ENCODE measurements at regions not wholly inside any gene's neighbourhood (a gene's known extent, or its start where the extent isn't known, plus 50 kb on each side); places are given as distances from the start of the nearest gene placed in this dataset.
"Not testable (repeated sequence)": the region's sequence is repeated elsewhere in the genome, so short reads cannot be mapped to it uniquely, and the experiment has no call there.

DNA sequence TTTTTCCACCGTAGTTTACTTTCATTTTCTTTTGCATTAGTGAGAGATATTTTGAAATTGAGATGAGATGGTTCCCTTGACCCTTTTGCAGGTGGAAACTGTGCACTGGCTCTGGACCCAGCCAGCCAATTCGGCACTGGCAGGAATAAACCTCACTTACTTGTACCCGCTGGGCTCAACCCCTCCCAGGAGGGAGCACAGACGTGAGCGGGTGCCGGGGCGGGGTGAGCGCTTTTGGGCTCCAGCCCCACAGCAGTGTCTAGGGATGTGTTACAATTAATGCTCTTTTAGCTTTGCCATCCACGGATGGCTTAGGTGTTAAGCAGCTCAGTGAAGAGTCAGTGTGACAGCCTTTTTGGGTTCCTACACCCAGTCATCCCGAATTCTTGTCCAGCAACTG lies 766.1 kb upstream of the CHD1 start:
- no peak for DNase-seq

DNA sequence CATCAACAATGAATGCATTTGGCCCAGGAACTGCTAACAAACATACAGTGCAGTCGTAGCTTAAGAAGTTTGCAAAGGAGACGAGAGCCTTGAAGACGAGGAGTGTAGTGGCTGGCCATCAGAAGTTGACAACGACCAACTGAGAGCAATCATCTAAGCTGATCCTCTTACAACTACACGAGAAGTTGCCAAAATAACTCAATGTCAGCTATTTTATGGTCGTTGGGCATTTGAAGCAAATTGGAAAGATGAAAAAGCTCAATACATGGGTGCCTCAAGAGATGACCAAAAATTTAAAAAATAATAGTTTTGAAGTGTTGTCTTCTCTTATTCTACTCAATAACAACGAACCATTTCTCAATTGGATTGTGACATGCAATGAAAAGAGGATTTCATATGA lies 757.7 kb upstream of the CHD1 start:
- DNase-seq: no peak

DNA sequence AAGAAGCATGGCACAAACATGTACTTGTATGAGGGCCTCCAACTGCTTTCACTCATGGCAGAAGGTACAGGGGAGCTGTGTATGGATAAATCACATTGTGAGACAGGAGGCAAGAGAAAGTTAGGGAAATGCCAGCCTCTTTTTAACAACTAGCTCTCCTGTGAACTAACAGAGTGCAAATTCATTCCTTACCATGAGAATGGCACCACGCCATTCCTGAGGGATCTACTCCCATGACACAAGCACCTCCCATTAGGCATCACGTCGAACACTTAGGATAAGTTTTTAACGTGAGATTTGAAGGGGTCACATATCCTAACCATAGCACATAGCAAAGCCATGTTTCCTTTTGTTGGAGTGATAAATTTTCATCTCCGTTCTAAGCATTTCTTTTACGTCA lies 747.2 kb upstream of the CHD1 start:
- DNase-seq: no peak

DNA sequence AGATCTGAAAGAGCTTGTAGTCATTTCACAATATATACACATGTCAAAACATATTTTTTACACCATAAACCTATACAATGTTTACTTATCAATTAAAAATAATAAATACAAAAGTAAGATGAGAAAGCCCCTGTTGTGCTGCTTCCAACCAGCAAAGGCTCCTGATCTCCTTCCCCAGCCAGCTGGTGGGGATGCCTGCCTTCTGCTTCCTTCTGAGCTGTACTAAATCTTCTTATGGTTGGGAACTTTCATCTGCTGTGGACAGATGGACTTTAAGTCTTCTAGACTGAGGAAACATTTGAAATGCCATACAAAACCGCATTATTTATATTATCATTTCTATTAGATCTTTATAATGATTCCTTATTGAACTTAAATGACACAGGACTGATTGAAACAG lies 745.3 kb upstream of the CHD1 start:
- DNase-seq: no peak

DNA sequence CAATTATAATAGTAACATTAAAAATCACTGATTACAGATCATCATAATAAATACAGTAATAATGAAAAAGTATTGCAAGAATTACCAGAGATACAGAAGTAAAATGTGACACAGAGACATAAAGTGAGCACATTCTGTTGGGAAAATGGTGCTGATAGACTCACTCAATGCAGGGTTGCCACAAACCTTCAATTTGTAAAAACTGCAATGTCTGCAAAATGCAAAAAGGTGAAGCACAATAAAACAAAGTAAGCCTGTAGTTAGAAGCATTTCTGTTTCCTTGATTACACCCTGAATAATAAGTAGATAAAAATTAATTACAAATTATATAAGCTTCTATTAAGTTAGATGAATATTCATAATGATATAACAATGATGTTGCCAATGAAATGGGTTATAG lies 736.2 kb upstream of the CHD1 start:
- no peak for DNase-seq

DNA sequence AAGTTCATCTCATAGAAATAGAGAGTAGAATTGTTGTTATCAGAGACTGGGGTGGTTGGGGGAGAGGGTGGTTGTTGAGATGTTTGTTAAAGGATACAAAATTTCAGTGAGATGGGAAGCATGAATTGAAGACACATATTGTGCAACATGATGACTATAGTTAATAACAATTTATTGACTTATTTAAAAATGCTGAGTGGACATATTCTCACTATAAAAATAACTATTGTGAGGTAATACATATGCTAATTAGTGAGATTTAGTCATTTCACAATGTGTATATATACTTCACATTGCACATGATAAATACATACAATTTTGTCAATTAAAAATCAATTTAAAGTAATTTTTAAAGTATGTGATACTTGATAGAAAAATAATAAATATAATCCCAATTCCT lies 722.5 kb upstream of the CHD1 start:
- DNase-seq: no peak

DNA sequence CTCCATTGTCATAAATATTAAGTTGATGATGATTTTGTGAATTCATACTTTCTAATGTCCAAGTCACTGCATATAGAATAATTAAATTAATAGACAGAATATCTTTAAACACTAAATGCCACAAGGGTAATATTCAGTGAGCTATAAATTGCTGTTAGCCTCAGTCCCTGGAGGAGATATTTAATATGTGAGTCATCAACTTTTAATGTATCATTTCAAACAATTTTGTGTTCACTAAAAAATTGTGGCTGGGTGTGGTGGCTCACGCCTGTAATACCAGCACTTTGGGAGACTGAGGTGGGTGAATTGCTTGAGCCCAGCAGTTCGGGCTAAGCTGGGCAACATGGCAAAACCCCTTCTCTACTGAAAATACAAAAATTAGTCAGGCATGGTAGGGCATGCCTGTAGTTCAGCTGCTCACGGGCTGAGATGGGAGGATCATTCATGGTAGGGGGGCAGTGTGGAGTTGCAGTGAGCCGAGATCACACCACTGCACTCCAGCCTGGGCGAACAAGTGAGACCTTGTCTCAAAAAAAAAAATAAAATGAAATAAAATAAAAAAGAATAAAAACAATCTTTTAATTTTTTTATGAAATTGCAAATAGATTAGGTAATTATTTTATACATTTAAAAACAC lies 717.3 kb upstream of the CHD1 start:
- no peak for DNase-seq

DNA sequence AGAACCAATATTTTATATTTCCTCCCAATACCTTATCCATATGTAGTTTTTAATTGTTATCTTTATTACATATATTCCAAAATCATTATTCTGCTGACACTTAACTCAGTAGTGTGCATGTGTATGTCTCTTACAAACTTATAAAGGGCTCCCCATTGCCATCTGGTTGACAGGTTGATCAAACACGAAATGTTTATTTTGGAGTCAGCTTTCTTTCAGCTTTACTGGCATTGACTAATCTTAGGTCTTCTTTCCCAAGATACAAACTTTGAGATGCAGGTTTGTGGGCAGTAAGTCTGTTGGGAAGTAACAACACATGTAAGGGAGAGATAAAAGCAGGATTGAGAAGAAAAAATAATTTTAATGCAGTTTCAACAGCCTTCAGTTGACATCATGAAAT lies 716.0 kb upstream of the CHD1 start:
- no peak for DNase-seq

DNA sequence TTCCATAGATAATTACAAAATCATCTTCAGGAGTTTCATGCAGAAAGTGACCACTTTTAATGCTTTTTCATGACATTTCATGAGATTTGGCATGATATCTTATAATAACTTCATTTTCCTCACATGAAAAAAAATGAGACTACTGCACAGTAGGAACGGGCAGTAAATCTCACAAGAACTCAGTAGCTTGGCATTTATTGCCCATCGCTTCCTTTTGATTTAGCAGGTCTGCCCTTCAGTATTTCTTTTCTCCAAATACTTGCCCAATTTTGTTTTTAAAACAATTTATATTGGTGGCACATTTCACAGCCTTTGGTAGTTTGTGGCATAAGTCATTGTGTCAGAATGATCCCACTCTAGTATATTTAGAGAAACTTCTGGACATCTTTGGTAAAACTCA lies 711.8 kb upstream of the CHD1 start:
- no peak for DNase-seq

DNA sequence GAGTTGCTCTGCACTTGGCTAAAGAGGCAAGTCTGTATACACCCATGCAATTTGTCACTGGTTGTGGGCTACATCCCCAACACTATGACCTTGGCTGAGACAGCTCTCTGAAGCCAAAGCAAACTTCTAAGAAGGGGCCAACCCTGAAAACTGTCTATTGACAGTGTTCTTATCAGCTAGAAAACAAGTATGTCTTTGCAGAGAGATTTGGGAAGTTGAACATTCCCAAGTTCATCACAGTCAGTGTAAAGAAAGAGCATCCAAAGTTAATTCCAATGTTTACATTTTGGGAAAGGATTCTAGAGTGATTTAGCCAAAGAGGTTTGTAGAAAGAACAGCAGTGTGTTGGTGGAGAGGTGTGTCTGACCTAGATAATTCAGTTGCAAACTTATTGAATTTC lies 711.1 kb upstream of the CHD1 start:
- DNase-seq: no peak

DNA sequence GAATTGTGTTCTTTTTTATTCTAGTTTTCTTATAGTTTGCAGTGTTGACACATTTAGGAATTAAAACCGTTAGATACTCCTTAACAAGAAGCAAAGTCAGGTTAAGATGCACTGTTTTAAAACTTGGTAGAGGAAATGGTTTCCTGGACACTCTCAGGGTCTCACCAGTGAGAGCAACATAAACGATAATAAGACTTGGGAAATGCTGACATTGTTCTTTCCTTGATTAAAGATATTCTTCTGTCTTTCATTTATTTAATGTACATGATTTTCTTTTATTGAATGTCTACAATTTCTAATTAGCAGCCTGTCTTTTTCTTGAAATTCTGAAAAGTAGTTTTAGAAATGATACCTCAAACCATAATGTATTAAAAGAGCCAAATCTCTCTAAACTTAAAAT lies 707.9 kb upstream of the CHD1 start:
- DNase-seq: no peak

DNA sequence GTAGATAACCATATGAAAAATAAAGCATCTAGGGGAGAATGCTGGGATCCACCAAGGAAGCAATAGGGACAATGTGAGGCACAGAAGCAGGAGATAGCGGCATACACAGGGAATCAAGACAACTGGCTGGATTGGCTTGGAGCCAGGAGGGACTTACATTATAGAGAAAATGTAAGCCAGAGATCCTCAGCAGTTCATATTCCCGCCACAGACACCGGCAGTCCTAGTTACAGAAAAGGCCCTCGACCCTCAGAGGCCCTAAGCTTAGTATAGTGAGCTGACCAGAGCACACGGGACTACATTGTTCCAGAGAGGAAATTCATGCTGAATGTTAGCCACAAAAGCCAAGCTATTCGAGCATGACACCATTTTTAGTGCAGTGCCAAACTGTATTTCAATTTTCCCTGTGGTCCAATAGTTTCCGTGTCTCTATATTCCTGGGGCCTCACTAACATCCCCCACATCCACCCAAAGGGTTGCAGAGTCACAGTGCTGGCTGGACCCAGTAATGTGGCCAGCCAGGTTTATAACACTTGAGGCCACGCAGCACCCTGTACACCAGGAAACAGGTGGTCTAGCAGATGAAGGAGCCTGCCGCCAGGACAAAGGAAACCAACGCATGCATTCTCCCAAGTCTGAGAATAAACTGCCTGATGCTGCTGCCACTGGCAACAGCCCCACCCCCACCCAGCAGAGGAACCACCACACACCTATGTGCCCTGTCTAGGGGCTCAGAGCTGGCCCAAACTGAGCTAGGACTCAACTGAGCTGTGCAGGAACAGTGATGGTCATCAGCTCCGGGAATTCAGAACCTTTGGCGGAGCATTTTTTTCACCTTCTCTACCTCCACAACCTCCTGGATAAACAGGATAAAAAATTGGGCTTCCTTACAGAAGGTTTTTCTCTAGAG lies 693.2 kb upstream of the CHD1 start:
- no peak for DNase-seq

DNA sequence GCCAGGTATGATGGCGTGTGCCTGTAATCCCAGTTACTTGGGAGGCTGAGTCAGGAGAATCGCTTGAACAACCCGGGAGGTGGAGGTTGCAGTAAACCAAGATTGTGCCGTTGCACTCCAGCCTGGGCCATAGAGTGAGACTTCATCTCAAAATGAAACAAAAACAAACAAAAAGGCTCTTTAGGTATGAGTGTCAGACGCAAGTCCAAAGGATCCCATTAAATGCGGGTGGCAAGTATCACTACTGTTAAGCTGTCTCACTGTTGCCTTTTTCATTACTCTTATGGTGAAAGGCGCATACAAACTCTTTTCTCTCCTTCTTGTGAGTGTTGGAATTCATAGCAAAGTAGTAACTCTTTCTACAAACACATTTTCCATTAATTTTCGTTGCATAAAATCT lies 688.5 kb upstream of the CHD1 start:
- DNase-seq: no peak

DNA sequence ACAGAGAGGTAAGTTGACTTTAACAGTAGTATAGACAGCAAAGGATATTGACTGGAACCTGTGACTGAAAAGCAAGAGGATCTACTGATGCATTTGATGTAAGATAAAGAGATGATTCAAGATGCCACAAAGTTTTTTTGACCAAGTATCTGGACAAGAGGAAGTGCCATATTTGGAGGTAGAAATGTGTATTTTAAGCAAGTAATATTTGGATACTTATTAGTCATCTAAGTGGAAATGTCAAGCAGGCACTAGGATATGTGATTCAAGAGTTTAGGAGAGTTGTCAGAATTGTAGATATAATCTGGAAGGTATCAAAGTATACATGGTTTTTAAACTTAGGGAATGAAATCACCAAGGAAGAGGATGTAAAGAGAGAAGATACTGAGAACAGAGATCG lies 686.1 kb upstream of the CHD1 start:
- DNase-seq: no peak

DNA sequence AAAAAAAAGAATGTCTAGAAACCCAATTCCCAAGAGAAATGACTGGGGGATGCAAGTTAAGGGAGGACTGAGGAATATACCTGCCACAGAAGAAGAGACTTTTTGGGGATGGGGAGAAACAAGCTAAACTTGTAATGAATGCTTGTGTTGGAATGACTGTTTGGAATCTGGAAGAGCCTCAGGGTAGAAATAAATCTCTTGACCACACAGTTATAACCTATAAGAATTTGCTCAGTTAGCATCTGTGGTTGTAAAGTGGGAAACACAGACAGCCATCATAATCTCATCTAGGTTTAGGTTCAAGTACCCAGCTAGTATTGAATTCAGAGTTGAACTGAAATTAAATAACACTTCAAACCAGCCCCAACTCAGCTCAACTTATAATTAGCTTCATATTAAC lies 678.3 kb upstream of the CHD1 start:
- DNase-seq: no peak

DNA sequence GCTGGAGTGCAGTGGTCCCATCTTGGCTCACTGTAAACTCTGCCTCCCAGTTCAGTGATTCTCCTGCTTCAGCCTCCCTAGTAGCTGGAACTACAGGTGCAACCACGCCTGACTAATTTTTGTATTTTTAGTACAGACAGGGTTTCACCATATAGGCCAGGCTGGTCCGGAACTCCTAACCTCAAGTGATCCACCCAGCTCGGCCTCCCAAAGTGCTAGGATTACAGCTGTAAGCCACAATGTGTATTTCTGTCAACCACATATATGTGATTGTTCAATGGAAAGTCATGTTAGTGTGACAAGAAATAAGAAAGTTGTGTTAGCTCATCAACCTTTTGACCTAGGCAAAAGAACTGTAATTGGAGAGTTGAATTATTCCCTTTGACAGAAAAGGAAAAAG lies 677.1 kb upstream of the CHD1 start:
- no peak for DNase-seq

DNA sequence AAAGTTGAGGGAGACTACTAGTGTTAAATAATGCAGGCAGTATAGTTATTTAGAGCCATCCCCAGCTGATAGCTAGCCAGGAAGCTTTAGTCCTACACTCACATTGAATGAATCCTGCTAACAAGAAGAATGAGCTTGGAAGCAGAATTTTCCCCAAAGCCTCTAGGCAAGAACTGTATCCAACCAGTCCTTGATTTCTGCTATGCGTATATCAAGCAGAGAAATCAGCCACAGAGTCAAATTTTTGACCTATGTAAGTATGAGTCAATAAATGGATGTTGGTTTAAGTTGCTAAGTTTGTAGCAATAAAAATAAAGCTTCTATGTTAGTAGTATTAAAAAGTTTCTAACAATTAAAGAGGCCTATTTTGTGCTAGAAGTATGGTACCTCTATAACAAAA lies 672.1 kb upstream of the CHD1 start:
- no peak for DNase-seq

DNA sequence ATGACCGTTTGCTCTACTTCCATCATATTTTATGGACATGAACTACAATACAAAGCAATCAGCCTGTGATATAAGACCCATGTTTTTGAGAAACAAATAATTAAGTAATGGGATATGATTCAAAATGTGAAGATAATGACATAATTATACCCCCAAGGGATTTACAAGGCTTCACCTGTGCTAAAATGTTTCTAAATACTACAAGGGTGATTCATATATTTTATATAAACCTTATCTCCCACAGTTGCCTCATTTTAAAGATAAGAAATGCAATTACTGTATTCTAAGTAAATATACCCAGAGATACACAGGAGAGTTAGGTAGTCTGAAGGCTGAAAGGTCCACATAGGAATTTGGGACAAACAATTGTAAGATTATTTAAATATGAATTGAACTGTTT lies 662.0 kb upstream of the CHD1 start:
- no peak for DNase-seq

DNA sequence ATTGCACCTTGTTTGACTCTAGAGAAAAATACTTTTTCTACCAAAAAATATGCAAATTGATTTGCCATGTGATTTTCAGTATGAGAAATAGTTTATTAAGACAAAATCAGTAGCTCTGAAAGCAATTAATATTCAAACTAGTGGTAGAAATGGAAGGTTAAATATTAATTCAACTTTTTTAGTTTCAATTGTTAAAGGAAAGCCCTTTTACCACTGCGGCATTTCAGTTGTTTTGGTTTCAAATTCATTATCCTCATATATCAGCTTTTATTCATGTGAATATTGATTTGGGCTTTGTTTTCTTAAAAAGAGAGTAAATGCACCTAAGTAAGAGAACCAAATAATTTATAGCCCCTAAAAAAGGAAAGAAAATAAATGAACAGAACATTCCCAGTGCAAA lies 660.6 kb upstream of the CHD1 start:
- no peak for DNase-seq

DNA sequence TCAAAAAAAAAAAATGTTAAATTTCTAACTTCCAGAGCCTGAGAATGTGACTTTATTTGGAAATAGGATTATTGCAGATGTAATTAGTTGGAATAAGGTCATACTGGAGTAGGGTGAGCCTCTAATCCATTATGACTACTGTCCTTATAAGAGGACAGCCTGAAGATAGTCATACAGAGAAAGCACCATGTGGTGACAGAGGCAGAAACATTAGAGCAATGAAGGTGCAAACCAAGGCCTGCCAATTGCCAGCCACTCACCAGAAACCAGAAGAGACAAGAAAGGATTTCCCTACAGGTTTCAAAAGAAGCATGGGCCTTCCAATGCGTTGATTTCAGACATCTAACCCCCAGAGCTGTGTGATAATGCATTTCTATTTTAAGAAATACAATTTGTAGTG lies 659.2 kb upstream of the CHD1 start:
- DNase-seq: no peak

DNA sequence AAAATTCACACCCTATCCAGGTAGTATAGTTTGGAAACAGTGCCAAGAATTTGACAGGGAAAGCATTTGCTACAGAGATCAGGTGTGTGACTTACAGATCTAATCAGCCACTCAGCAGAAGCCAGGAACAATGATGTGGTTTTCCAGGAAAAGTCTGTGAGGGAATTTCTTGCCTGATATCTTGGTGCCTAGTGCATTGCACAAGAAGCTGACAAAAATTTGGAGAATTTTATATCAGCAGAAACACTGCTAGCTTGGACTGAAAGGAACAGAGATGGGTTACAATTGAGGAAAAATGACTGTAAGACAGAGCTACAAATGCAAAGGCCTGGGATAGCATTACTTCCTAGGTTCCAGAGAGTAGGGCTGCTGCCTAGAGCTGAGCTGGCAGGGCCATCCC lies 658.1 kb upstream of the CHD1 start:
- no peak for DNase-seq

DNA sequence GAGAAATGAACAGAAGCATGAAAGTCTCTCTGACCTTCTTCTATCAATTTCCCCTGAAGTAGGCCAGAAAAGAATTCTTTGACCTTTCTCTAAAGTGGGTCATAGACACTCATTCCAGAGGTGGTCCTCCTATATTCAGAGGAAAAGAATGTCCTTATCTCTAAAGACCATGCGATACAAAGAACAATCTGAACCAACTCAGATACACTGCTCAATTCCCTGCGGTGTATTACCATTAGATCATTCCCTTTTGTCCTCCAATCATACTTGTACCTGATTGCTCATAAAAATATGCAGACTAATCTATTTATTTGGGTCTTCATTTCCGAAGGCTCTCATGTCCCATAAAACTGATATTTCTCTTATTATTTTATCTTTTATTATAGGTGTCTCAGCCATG lies 652.4 kb upstream of the CHD1 start:
- not testable (repeated sequence) for DNase-seq

DNA sequence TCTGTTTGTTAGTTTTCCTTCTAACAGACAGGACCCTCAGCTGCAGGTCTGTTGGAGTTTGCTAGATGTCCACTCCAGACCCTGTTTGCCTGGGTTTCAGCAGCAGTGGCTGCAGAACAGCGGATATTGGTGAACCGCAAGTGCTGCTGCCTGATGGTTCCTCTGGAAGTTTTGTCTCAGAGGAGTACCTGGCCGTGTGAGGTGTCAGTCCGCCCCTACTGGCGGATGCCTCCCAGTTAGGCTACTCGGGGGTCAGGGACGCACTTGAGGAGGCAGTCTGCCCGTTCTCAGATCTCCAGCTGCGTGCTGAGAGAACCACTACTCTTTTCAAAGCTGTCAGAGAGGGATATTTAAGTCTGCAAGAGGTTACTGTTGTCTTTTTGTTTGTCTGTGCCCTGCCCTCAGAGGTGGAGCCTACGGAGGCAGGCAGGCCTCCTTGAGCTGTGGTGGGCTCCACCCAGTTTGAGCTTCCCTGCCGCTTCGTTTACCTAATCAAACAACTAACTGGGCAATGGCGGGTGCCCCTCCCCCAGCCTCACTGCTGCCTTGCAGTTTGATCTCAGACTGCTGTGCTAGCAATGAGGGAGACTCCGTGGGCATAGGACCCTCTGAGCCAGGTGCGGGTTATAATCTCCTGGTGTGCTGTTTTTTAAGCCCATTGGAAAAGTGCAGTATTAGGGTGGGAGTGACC lies 634.3 kb upstream of the CHD1 start:
- not testable (repeated sequence) for DNase-seq

DNA sequence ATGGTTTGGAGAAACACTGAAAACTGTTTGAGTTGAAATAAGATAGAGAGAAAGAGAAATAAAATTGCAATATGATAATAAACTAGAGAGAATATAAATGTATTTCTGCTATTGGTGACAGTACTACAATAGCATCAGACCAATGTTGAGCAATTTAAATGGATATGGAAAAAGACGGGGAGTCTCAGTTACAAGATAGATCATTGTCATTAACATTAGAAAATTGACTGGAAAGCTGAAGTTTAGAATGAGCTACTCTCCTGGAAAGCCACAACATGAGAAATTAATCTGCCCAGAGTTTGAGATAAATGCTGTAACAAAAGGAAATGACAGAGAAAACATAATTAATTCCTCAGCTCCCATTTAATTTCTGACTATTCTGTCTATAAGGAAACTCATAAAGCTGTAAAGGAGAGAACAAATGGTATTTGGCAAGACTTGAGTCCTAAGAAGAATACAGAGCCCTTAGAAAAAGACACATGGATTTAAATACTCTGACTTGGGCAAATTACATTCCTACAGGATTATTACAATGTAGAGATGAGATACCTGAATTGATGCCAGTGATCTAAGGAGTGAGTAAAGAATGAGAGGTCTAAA lies 624.5 kb upstream of the CHD1 start:
- no peak for DNase-seq

Data from NCI-H1105 (cell line).